Hippocampal formation (tissue), 2 donors: ENCODE measurements at regions not wholly inside any gene's neighbourhood (a gene's known extent, or its start where the extent isn't known, plus 50 kb on each side); places are given as distances from the start of the nearest gene placed in this dataset.

Experiments used
- DNase-seq, 2 donors: peaks; one replicate each; lab custom pipeline; 2025; lab: John Stamatoyannopoulos, UW

- DNase-seq: no peak
Measured at GRCh38 chr5:117072439-117072838, 497.8 kb upstream of the SEMA6A start.

GRCh38 chr5:117065800-117066199 is 491.2 kb upstream of the SEMA6A start:
- no peak for DNase-seq

GRCh38 chr5:117065161-117065560 is 490.5 kb upstream of the SEMA6A start:
- no peak for DNase-seq

- no peak for DNase-seq
Measured at GRCh38 chr5:117060099-117060498, 485.5 kb upstream of the SEMA6A start.

DNA sequence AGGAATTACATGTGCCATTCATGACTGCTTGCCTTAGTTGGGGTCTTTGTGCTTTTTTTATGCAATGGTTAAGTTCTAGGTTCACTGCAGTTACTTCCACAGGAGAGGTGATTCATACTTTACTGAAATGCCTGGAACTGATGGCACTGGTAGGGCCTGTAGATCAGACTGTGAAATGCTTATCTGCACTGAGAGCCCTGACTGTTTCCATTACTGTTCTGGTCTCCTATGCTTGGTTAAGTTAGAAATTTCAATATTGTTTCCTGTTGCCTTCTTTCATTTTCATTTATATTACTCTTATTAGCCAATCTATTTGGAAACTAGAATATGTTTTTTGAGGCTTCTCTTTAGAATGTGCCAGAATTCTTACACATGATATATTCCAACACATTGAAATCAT is 484.1 kb upstream of the SEMA6A start:
- no peak for DNase-seq

DNA sequence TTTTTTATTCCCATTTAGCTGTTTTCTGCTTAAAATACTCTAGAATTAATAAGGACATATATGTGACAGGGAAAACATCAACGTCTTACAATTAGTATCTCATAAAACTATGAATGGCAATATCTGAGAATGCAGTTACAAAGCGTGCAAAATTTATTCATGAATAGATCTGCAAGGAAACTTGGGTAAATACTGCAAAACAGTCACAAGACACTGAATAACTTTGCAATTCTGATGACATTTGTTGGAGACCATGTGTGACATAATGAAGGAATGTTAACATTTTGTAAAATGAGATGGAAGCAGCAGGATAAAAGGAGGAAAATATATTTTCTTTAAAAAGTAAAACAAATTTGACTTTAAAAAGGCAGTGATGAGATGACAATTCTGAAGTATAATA is 480.9 kb upstream of the SEMA6A start:
- no peak for DNase-seq

DNA sequence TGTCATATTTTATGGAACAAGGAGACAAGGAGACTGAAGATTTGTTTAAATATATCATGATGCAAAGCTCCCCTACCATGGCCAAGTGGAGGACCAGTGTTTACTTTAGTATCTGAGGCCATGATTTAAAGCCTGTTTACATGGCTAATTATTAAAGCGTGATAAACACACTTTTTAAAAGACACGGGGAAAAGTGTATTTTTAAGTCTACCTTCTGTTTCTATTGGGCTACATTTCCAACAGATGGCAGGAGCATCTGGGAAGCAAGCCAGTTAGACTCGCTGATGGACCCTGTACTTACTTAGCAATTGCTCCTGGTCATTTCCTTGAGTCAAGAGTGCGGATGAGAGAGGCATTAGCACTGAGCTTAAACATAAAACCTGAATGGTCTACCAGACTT is 480.3 kb upstream of the SEMA6A start:
- no peak for DNase-seq

GRCh38 chr5:117054141-117054540 is 479.5 kb upstream of the SEMA6A start:
- no peak for DNase-seq

DNA sequence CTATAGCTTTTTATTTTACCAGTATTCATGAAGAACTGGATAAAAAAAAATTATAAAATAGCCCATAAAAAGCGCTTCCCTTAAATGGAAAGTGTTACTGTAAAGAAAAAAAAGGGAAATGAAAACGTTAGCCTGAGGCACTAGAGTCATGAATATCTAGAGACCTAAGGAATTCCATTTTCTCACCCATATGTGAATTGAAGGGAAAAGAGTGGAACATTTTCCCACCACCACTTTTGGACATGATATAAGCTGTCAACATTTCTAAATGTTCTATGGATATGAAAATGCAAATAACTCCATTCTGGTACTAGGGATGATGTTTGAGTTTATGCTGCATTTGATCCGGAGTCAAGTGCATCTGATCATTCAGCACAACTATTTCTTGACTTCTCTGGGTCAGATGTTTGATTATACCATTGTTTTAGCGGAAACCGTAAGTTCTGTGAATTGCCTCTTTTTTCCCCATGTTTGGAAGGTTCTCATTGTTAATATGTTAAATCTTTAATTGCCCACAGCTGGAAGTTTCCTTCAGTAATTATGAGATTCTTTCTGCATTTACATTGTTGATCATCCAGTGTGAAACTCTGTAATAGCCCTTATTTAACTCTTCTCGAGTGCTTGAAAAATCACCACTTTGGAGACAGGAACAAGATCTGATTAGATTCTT is 467.4 kb upstream of the SEMA6A start:
- DNase-seq: no peak

- DNase-seq: no peak
Measured at GRCh38 chr5:117039035-117039434, 464.4 kb upstream of the SEMA6A start.

DNA sequence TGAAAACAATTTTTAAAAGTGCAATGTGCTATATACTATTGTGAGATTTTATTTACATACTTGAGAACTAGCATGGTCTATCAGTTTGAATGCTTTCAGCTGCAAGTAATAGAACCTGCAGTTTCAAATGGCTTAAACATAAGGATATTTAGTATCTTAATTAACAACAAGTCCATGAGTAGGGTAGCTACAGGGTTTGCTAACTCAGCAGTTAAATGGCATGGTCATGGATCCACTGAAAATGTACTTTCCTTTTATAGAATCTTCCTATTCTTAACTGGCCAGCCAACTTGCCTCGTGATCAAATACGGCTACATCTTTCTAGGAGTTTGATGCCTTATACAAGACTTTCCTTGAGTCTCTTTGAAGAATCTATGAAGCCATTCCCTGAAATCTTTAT is 452.8 kb upstream of the SEMA6A start:
- no peak for DNase-seq

GRCh38 chr5:117020999-117021398 is 446.4 kb upstream of the SEMA6A start:
- DNase-seq: no peak

- DNase-seq: no peak
Measured at GRCh38 chr5:117013280-117013877, 438.8 kb upstream of the SEMA6A start.

DNA sequence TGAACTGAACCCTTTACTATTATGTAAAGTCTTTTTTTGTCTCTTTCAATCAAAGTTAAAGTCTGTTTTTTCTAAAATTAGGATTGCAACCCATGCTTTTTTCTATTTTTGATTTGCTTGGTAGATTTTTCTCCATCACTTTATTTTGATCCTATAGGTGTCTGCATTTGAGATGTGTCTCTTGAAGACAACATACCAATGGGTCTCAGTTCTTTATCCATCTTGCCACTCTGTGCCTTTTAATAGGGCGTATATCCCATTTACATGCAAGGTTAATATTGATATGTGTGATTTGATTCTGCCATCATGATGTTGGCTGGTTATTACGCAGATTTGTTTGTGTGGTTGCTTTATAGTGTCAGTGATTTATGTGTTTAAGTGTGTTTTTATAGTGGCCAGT is 436.0 kb upstream of the SEMA6A start:
- no peak for DNase-seq

- DNase-seq: no peak
Measured at GRCh38 chr5:116998024-116998423, 423.4 kb upstream of the SEMA6A start.

DNA sequence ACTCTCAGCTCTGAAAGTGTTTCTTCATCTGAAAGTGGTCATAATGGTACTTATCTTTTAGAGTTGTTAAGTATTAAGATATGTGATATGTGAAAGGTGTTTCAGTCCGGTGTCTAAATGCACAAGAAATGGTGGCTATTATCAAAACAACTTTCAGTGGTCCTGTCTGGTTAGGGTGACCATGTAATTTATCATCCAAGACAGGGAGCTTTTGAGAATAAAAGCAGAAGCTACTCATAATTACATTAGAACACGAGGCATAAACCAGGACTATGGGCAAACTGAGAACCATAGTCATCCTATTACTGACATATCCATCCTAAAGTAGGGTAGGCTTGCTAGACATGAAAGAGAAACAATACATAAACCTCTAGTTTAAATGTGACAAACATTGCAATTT is 418.1 kb upstream of the SEMA6A start:
- DNase-seq: no peak

DNA sequence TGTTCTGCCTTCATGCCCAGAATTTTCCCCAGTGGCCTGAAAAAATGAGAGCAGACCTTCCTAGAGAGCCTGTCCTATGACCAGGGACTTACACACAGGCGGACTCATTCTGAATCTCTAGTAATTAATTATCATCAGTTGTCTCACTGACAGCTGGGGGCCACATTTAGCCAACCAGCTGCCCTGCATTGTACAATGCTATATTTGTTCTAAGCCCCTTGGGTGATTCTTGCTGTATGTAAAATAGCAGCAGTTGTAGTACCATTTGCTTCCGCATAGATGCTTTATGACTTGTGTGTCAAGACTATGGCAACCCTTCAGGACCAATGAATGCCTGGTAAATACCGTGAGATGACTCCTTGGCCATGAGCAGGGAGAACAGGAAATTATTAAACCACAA is 415.4 kb upstream of the SEMA6A start:
- peak; percentile 9 to 39 for DNase-seq

DNA sequence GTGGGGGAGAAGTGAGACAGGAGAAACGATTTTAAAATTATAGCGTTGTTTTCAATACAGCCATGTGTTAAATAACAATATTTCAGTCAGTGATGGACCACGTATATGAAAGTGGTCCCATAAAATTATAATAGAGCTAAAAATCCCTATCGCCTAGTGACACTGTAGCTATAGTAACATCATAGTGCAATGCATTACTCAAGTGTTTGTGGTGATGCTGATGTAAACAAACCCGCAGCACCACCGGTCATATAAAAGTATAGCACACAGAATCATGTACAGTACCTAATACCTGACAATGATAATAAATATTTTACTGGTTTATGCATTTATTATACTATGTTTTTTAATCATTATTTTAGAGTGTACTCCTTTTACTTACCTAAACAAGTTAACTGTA is 407.4 kb upstream of the SEMA6A start:
- DNase-seq: no peak

- DNase-seq: no peak
Measured at GRCh38 chr5:116980581-116980980, 406.0 kb upstream of the SEMA6A start.

DNA sequence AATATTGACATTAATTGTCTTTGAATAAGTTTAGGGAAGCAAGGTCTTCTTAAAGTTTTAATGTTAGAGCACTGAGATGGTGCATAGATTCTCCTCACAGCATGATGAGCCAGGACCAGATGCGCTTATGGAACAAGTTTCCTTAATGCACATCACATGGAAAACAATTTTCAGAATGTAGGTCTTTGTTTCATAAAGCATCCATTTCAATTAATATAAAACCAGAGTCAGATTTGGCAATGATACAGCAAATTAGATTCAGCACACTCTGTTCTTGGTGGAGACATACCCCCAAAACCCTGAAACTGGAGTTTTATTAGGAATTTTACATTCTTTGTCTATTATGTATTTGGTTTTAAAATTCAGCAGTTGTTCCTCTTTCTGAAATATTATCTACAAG is 402.1 kb upstream of the SEMA6A start:
- no peak for DNase-seq

- DNase-seq: no peak
Measured at GRCh38 chr5:116971131-116971530, 396.5 kb upstream of the SEMA6A start.

DNA sequence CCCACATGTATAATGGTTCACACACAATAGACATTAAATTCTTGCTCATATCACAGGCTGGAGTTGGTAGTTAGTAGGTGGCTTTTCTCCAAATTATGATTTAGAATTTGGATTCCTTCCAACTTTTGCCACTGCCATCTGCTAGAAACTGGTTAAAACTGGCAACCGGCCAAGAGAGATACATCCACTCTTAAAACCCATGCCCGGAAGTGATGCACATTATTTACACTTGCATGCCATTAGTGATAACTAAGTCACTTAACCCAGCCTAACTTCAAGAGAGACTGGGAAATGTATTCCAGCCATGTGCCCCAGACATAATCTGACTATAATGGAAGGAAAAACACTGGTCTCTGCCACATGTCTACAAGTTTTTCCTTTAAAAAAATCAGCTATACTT is 395.7 kb upstream of the SEMA6A start:
- DNase-seq: no peak

DNA sequence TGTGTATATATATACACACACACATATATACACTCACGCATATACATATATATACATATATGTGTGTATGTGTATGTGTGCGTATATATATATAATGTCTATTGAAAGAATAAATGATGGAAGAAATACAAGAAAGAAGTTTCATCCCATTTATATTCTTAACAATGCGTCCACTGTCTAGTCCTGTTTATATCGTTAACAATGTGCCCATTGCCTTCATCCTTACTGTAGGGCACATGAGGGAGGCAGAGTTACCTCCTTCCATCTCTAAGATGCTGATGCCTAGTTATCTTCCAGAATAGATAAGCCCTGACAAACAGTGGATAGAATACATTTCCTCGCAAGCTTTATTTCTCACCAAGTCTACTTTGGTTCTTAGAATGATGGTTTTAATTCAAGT is 389.8 kb upstream of the SEMA6A start:
- DNase-seq: no peak

- DNase-seq: no peak
Measured at GRCh38 chr5:116961021-116961420, 386.4 kb upstream of the SEMA6A start.
